HS-27A (cell line): ENCODE measurements at regions not wholly inside any gene's neighbourhood (a gene's known extent, or its start where the extent isn't known, plus 50 kb on each side); places are given as distances from the start of the nearest gene placed in this dataset.
"Not testable (repeated sequence)": the region's sequence is repeated elsewhere in the genome, so short reads cannot be mapped to it uniquely, and the experiment has no call there.

ENCODE experiments used
- DNase-seq: peaks from one replicate; pipeline ENCODE4 v3.0.0-alpha.2; 2012; ENCODE audit warnings: low read depth, missing footprints

DNA sequence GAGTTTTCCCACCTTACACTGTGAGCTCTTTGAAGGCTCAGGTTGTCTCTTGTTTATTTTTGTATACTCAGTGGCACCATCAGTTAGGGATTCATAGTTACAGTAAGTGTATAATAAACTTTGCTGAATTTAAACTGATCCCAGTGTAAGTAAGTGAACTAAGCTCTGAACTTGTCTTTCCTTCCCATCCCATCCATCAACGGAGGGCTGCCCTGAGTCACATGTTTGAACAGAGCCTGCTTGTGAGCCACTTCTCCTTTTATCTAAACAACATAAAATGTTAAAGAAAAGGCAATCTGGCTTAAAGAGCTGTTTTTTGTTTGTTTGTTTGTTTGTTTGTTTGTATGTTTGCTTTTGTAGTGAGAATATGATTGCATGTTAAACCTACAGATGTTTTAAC is 185.7 kb upstream of the MARCKS start:
- no peak for DNase-seq

DNA sequence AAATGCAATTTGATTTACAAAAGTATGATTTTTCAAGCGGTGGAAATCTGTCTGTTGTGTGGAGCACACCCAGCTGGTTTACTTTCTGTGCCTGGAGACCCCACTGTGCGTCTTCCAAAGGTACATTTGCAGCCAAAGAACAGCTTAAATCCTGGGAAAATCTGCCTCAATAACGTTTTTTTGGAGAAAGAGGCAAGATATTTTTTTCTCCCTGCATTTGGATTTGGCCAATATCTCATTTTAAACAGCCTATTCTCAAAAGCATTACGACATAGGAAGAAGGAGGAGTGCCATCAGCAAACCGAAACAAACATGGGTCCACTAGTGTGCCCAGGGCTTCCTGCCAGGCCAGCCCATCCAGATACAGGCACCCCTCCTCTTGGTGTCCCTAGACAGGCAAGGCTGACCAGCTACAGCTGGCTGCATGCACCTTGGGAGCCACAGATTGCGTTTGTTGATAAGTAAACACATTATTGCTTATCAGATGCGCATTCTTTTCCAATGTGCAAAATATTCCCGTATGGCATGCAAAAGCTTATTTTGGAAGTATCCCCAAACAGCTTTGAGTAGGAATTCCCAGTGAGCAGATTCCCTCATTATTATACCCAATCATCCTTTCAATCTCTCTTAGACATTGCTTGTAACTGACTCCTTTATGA is 184.5 kb upstream of the MARCKS start:
- no peak for DNase-seq

DNA sequence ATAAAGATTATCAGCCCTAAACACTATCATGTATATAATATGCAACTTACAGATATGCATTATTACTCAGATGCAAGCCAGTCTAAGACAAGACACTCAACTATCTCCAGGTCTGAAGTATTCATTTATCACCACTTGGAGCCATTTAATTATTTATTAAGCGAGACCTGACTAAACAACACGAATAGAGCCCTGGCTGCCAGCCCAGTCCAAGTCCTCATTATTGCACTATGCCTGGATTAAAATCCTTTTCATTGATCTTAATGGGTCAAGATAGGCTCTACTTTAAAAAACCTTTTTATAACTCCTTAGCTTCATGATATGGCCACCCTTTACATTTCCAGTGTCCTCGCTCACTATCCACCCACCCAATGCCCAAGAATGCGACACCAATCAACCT is 183.1 kb upstream of the MARCKS start:
- no peak for DNase-seq

DNA sequence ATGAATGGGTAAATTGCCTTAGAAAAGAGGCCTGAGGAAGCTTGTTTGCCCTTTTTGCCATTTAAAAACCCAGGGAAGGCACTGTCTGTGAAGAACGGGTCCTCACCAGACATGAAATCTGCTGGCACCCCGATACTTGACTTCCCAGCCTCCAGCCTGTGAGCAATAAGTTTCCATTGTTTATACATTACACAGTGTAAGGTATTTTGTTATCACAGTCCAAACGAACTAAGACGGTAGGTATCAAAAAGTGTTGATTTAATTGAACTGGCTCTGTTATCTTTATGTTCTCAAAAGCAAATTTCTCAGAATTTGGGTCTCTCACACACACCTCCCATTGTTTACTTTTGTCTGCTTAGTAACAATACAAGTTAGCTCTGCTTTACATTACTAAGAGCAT is 181.1 kb upstream of the MARCKS start:
- no peak for DNase-seq

DNA sequence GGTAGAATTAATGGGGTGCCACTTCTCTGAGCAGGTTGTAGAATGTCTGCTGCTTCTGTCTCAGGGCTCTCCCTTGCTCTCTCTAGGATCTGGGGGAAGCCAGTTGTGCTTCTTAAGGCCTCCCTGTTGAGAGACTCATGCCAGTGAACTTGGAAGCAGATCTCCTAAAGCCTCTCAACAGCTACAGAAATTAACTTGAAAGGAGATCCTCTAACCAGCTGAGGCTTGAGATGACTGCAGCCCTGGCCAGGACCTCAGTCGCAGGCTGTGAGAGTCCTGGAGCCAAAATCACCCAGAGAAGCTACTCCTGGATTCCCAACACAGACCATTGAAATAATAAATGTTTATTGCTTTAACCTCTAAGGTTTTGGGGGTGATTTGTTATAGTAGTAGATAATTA is 180.2 kb upstream of the MARCKS start:
- no peak for DNase-seq

DNA sequence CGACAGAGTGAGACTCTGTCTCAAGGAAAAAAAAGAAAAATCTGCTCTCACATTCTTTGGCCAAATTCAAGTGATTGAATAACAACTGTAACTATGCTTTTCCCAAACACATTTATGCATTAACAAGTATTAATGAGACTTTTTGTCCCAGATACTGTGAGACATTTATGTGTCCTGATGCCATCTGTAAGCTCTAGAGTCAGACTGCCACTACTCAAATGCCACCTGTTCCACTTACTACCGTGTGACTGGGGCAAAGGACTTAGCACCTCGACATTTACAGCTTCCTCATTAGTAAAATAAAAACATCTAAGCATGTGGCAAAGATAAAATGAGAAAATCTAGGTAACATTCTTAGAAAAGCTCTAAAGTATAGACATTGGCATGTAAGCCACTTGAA is 178.1 kb upstream of the MARCKS start:
- no peak for DNase-seq

DNA sequence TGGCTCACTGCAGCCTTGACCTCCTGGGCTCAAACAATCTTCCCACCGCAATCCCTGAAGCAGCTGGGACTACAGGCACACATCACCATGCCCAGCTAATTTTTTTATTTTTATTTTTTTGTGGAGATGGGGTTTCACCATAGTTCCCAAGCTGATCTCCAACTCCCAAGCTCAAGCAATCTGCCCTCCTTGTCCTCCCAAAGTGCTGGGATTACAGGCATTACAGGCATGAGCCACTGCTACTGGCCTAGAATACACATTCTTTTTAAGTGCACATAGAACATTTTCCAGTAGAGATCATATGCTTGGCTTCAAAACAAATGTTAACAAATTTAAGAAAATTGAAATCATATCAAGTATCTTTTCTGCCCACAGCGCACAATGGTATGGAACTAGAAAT is 176.8 kb upstream of the MARCKS start:
- DNase-seq = no peak

DNA sequence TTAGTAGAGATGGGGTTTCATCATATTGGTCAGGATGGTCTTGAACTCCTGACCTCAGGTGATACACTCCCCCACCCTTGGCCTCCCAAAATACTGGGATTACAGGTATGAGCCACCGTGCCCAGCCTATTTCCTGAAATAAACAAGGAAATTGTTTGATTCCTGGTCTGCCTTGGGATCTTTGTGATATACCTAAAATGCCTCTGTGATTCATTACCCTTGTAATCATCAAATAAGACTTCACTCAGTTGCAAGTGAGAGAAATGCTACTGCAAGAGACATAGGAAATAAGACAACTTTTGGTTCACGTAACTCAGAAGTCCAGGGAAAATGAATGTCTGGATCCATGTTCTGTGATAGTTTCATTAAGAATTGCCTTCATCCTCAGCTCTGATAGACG is 173.2 kb upstream of the MARCKS start:
- DNase-seq = no peak

DNA sequence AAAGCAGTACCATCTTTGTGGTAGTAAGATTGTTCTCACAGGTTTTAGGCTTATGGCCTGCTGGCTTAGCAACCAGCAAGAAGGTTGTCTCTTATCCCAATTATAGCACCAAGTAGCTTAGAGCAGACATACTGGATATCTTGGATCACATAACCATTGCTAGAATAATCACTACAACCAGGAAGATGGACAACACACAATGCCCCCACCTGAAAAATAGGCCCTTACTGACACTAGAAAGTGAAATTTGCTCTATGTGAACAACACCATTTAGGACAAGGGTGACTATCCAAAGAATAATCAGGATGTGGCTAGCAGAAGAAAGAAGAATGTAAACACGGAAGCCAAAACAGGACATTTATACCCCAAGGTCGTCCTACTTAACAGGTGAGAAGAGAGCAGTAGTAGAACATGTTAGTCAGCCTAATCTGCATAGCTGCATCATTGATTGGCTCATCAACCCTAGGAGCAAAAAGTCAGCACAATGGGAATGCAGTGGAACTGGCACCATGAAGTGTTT is 172.7 kb upstream of the MARCKS start:
- no peak for DNase-seq

DNA sequence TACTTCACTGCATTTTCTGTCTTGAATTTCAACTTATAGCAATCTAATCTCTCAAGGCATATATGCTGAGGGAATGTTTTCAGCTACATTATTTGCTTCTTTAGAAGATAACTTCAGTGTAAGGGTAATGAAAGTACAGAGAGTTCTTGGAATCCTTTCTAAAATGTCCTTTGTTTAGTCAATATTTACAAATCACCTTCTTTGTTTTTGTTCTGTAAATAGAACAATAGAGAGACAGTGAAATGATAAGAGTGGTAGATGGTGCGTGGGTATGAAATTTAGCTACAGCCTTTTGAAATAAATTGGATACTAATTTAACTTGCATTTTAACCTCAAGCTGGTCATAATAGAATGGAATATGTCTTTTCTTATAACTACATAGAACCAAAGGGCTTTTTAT is 171.1 kb upstream of the MARCKS start:
- no peak for DNase-seq

DNA sequence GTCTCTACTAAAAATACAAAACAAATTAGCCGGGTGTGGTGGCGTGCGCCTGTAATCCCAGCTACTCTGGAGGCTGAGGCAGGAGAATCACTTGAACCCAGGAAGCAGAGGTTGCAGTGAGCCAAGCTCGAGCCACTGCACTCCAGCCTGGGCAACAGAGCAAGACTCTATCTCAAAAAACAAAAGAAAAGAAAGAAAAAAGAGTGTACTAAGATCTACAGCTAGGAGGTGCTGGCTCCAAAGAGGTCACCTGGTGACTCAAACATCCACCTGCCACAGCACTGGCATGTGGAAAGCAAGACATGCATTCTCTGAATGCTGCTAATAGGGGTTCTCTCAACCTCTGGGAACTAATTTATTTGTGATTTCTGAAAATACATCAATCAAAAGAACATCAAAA is 167.5 kb upstream of the MARCKS start:
- DNase-seq = not testable (repeated sequence)

DNA sequence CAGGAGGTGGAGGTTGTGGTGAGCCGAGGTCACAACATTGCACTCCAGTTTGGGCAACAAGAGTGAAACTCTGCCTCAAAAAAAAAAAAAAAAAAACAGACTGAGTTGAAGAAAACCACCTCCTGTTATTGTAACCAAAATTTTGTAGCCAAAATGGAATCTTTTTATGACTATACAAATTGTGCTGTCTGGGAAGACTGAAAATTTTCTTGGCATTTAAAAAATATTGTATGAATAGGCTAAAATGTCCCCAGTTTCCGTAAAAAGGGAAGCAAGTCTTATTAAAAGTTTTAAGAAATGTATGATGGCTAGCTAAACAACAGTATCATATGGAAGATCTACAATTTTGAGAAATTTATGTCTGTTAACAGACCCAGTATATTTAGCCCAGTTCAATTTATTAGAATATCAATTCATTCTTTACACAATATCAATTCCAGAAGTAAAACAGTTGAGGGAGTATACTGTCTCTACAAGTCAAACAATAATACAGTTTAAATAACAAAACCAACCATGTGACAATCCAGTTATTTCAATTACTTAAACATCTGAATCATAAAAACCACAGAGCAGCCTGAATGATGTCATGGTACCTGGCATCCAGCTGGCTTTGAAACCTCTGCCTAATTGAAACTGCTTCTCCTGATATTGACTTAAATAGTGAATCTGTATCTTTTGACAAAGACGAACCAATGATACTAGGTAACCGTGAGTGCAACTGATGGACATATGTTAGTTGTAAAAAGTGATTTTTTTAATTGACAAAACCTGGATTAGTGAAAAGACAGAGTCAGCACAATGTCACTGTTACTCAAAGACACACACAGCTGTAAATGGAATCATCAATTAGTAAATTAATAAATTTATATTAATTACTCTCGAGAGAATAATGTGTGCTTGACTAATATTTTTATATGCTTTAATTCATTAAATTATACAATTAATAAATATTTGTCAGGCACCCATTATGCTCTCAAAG is 166.6 kb upstream of the MARCKS start:
- peak; percentile 73 for DNase-seq

DNA sequence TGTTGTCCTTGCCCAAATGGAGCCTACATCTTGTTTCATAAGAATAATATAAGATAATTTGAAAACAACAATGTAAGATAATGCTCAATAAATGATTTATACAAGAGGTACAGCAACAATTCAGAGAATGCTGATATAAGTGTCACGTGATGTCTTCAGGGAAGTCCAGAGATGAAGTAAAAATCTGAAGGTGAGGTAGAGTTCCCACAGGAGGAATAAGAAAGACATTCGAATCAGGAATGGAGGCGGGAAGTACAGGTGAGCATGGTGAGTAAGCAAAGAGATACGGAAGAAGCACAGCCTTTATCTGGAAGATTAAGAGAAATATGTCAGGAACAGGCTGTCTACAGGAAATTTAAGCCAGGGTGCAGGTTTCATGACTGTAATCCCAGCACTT is 165.9 kb upstream of the MARCKS start:
- DNase-seq = no peak

DNA sequence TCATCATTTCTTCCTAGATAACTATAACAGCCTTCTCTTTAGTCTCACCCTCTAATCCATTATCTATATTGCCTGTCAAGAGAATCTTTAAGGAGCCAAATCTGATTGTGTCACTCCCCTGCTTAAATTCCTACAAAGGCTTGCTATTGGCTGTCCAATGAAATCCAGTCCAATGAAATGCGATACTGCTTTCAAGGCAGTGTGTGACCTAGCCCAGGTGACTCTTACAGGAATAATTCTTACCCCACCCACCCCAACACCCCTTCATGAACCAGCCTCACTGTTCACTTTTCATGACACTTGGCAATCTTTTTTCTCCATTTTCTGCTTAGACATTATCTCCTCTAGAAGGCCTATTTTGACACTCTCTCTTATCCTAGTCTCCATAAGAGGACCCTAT is 163.3 kb upstream of the MARCKS start:
- DNase-seq = no peak

DNA sequence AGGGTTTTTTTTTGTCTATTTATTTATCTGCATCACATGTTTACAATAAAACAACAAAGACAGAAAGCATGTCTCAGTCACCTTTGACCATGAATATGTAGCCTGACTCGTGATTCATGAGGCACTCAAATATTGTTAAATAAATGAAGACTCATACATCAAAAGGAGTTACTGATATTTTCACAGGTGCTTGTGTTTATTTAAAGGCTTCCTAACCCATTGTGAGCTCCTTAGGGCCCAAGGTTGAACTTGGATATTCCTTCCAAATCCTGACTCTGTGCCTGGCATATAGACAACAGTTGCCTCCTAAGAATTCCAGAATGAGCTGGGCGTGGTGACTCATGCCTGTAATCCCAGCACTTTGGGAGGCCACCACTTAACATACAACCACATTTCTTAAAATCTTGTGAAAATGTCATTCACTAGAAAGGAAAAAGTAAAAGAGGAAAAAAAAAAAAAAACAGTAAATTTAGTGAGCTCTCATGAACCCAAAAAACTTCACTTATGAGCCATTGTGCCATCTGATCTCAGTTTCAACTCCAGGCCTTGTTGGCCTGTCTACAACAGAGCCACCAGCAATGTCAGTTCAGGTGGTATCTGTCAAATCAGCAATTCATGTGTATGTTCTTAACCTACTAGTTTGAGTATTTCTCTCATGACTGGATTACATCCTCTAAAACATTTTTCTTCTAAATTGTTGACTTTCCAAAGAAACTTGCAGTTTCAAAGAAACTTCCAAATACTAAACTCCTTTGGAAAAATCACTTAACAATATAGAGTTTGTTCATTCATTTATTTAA is 162.7 kb upstream of the MARCKS start:
- DNase-seq = peak; percentile 51

DNA sequence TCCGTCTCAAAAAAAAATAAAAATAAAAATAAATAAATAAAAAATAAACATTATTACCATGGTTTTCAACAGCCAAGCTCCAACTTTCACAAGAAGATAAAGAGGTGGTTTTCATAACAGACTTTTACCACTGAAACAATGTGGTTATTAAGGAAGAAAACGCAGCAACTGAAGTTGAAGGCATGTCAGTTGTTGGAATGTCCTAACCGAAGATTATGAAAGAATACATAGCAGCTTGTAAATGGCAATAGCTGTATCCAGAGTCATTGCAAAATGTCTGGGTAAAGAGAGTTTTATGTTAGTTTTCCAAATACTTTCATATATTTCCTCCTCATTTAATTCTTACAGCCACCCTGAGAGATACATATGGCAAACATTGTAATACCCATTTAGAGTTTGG is 161.6 kb upstream of the MARCKS start:
- no peak for DNase-seq

DNA sequence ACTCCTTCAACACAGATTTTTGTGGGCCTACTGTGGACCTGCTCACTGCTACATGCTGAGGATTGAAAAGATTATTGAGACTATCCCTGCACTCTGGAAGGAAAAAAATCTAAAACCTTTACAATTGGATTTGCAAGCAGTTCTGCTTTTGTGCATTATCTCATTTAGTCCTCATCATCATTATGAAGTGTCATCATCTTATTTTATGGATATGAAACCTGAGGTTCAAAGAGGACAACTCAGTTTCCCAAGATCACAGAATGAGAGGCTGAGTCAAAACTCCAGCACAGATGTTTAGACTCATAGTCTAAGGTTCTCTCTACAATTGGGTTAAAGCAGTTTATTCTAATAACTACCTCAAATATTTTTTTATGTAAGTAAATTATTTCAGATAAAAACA is 160.2 kb upstream of the MARCKS start:
- no peak for DNase-seq

DNA sequence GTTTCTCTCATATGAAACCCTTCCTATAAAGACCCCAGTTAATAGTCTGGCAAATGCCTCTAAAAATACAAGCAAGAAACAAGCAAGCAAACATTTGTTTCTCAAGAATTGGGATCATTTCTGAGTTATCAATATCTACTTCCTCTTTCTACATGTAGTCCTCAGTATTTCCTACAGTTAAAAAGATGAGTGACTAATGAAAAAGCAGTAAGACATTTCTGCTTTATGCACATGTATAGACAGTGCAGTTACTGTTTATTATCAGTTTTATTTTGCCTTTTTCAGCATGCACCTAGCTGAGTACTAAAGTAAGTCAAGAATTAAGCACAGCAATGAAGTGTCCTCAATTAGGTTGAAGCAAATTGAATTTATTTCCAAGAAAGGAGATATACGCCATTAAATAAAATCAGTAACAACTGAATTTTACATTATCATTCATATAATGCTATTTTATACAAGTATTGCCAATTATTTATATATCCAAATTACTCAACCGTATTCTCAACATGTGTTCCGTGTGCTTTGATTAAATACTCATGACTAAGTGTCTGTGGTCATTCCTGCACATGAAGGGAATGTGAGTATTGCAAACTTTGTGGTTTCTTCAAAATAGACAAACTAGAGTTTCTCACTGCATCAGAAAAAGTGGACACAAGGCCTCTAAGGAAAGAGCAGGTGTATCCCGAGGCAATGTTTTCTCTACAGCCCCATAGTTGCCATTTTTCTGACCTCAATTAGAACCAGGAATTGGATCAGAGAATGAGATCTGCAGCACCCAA is 159.3 kb upstream of the MARCKS start:
- DNase-seq = peak; percentile 70

DNA sequence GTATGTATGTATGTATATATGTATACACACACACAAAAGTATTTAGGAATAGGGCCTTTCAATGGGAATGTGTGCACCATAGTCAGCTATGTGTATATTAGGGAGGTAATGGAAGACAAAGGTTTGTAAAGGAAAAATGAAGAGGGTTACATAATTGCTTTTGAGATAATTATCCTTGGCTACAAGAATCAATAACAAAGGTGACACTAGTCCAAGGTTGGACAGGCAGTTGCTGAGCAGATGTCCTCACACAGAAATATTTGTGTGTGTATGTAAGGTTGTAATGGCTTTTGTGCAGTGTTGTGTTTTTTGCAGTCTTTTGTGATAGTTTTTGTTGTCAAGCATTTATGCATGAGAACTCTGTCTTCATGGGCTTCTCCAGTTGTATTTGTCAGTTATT is 157.9 kb upstream of the MARCKS start:
- no peak for DNase-seq

DNA sequence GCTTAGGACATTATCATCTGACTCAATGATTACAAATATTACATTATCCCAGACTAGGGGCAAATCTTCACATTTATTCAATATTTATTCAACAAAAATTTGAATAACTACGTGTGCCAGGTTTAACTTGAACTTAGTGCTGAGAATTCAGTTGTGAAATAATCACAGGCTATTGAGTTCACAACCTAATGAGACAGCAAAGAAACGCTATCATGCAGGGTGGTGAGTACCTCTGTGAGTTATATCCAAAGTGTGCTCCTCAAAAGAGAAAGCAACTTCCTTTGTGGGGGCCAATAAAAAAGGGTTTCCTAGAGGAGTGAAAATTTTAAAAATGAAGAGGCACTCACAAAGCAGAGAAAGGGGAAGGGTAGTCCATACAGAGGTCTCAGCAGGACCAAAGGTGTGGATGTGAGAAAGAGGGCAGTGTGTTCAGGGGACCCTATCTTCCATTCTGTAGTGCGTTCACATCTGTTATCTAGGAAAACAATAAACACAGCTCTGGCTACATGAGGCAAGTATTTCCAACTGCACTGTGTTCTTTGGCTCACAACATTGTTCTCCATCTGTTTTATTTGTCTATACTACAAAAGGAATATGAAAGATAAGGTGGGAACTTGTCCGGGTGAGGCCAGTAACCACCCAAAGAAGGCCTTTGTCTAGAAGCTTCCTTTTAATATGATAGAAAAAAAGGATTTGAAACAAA is 155.4 kb upstream of the MARCKS start:
- DNase-seq = no peak

DNA sequence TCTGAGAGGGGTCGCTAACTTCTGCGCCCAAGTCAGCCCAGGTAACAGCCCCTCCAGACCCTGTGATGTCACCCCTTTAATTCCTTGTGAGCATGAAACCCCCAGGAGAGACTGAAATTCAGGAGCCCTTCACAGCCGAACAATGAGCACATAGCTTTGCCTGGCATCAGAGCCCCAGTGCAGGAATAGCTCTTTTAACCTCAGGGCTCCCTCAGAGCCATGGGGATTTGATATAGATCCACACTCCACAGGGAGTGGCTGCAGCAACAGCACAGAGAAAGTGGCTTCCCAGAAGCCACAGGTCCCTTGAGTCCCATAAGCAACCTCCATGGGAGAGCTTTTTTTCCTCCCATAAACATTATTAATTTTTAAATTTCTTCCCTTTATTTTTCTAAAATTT is 150.0 kb upstream of the MARCKS start:
- DNase-seq = no peak
